Adipocyte (in vitro differentiated cells): ENCODE measurements at regions not wholly inside any gene's neighbourhood (a gene's known extent, or its start where the extent isn't known, plus 50 kb on each side); places are given as distances from the start of the nearest gene placed in this dataset.

Source experiments
- DNase-seq: peaks from one replicate; pipeline ENCODE4 v3.0.0-alpha.2; 2015; ENCODE audit warnings: low read depth
- H3K27me3 ChIP-seq: replicated peaks from 2 replicates; pipeline ENCODE4 v1.7.0; 2013; ENCODE audit warnings: mild to moderate bottlenecking, low read length, moderate library complexity; ENCODE audit not compliant: control insufficient read depth, insufficient read depth
- H3K36me3 ChIP-seq: 2 replicates; pipeline ENCODE4 v1.7.0; 2013; ENCODE audit warnings: low read length, mild to moderate bottlenecking, moderate library complexity; ENCODE audit not compliant: control insufficient read depth, insufficient read depth, severe bottlenecking
- H3K4me1 ChIP-seq: 2 replicates; pipeline ENCODE4 v1.7.0; 2013; ENCODE audit warnings: mild to moderate bottlenecking, low read length, moderate library complexity; ENCODE audit not compliant: control insufficient read depth, insufficient read depth
- H3K4me3 ChIP-seq: 2 replicates; pipeline ENCODE4 v1.7.0; 2013; ENCODE audit warnings: mild to moderate bottlenecking, low read length, moderate library complexity
- H3K9ac ChIP-seq: 2 replicates; pipeline ENCODE4 v1.7.0; 2013; ENCODE audit warnings: mild to moderate bottlenecking, low read length, moderate library complexity
- H3K9me3 ChIP-seq: 2 replicates; pipeline ENCODE4 v1.7.0; 2013; ENCODE audit warnings: mild to moderate bottlenecking, low read length, moderate library complexity; ENCODE audit not compliant: control insufficient read depth

- DNase-seq: no peak
- Histone ChIP-seq H3K9ac (no peak overlapping the region), H3K27me3 (no peaks in the 10 kb centered on the region), H3K36me3 (no peaks in the 10 kb centered on the region), H3K4me3 (no peak overlapping the region), H3K9me3 (peaks cover 2% of the 10 kb centered on the region), H3K4me1 (no peaks in the 10 kb centered on the region)
Measured at GRCh38 chr5:54785729-54786591, 199.4 kb downstream of the ESM1 start.

GRCh38 chr5:54778783-54779182, 206.6 kb downstream of the ESM1 start:
- Histone ChIP-seq H3K9me3 (peaks cover 2% of the 10 kb centered on the region), H3K9ac (no peak overlapping the region), H3K36me3 (no peaks in the 10 kb centered on the region), H3K27me3 (no peaks in the 10 kb centered on the region), H3K4me1 (peaks cover 13% of the 10 kb centered on the region), H3K4me3 (no peak overlapping the region)
- DNase-seq: no peak

- no peak for DNase-seq
- Histone ChIP-seq H3K27me3 (no peaks in the 10 kb centered on the region), H3K9ac (peak overlapping the region; percentile 59), H3K9me3 (no peaks in the 10 kb centered on the region), H3K4me3 (no peak overlapping the region), H3K36me3 (no peaks in the 10 kb centered on the region), H3K4me1 (peaks cover 13% of the 10 kb centered on the region)
Measured at GRCh38 chr5:54775645-54776044, 209.7 kb downstream of the ESM1 start.

GRCh38 chr5:54774281-54775170, 210.9 kb downstream of the ESM1 start:
- no peaks in the 10 kb centered on the region for H3K9me3 ChIP-seq
- no peak for DNase-seq

GRCh38 chr5:54772684-54773083, 212.7 kb downstream of the ESM1 start:
- H3K9me3 ChIP-seq: no peaks in the 10 kb centered on the region
- H3K4me3 ChIP-seq: no peak overlapping the region
- no peak overlapping the region for H3K9ac ChIP-seq
- no peak for DNase-seq
- no peaks in the 10 kb centered on the region for H3K36me3 ChIP-seq
- no peaks in the 10 kb centered on the region for H3K27me3 ChIP-seq
- peaks cover 13% of the 10 kb centered on the region for H3K4me1 ChIP-seq

More at GRCh38 chr5:54774281-54775170, 210.9 kb downstream of the ESM1 start:
- peaks cover 13% of the 10 kb centered on the region for H3K4me1 ChIP-seq
- peak overlapping the region; percentile 70 for H3K4me3 ChIP-seq
- H3K9ac ChIP-seq: peak overlapping the region; percentile 59
- no peaks in the 10 kb centered on the region for H3K36me3 ChIP-seq
- no peaks in the 10 kb centered on the region for H3K27me3 ChIP-seq

GRCh38 chr5:54772231-54772630, 213.2 kb downstream of the ESM1 start:
- Histone ChIP-seq H3K36me3 (no peaks in the 10 kb centered on the region), H3K4me1 (peaks cover 13% of the 10 kb centered on the region), H3K9me3 (no peaks in the 10 kb centered on the region), H3K27me3 (no peaks in the 10 kb centered on the region), H3K9ac (no peak overlapping the region), H3K4me3 (no peak overlapping the region)
- no peak for DNase-seq

- H3K4me3 ChIP-seq: no peak overlapping the region
- no peak for DNase-seq
- H3K27me3 ChIP-seq: no peaks in the 10 kb centered on the region
Measured at GRCh38 chr5:54769746-54770145, 215.6 kb downstream of the ESM1 start.

GRCh38 chr5:54769072-54769471, 216.3 kb downstream of the ESM1 start:
- Histone ChIP-seq H3K9ac (no peak overlapping the region), H3K4me1 (peaks cover 4% of the 10 kb centered on the region), H3K27me3 (no peaks in the 10 kb centered on the region), H3K4me3 (no peak overlapping the region), H3K9me3 (no peaks in the 10 kb centered on the region), H3K36me3 (no peaks in the 10 kb centered on the region)
- no peak for DNase-seq

More at GRCh38 chr5:54769746-54770145, 215.6 kb downstream of the ESM1 start:
- Histone ChIP-seq H3K9ac (no peak overlapping the region), H3K9me3 (no peaks in the 10 kb centered on the region), H3K4me1 (peaks cover 5% of the 10 kb centered on the region), H3K36me3 (no peaks in the 10 kb centered on the region)

- no peak overlapping the region for H3K4me3 ChIP-seq
- H3K9ac ChIP-seq: no peak overlapping the region
- H3K36me3 ChIP-seq: no peaks in the 10 kb centered on the region
- H3K4me1 ChIP-seq: peaks cover 12% of the 10 kb centered on the region
- H3K27me3 ChIP-seq: no peaks in the 10 kb centered on the region
- H3K9me3 ChIP-seq: no peaks in the 10 kb centered on the region
- DNase-seq: no peak
Measured at GRCh38 chr5:54766748-54767147, 218.6 kb downstream of the ESM1 start.

GRCh38 chr5:54765165-54766028, 220.0 kb downstream of the ESM1 start:
- no peak for DNase-seq
- Histone ChIP-seq H3K4me1 (peaks cover 23% of the 10 kb centered on the region), H3K36me3 (no peaks in the 10 kb centered on the region), H3K4me3 (no peak overlapping the region), H3K27me3 (no peaks in the 10 kb centered on the region), H3K9me3 (no peaks in the 10 kb centered on the region), H3K9ac (no peak overlapping the region)
